ENCODE measurements at regions not wholly inside any gene's neighbourhood (a gene's known extent, or its start where the extent isn't known, plus 50 kb on each side); places are given as distances from the start of the nearest gene placed in this dataset.

DNA sequence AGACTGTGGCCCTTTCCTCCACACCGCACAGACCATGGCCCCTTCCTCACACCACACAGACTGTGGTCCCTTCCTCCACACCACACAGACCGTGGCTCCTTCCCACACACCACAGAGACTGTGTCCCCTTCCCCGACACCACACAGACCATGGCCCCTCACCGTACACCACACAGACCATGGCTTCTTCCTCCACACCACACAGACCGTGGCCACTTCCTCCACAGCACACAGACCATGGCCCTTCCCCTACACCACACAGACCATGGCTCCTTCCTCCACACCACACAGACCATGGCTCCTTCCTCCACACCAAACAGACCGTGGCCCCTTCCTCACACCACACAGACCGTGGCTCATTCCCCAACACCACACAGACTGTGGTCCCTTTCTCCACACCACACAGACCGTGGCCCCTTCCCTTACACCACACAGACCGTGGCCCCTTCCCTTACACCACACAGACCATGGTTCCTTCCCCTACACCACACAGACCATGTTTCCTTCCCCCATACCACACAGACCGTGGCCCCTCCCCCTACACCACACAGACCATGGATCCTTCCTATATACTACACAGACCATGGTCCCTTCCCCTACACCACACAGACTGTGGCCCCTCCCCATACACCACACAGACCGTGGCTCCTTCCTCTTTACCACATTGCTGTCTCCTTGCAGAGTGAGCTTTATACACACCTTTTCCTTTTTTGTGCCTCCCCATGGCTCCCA lies 297.5 kb upstream of the FOXF1 start:
- TF ChIP-seq, protein P1, sequence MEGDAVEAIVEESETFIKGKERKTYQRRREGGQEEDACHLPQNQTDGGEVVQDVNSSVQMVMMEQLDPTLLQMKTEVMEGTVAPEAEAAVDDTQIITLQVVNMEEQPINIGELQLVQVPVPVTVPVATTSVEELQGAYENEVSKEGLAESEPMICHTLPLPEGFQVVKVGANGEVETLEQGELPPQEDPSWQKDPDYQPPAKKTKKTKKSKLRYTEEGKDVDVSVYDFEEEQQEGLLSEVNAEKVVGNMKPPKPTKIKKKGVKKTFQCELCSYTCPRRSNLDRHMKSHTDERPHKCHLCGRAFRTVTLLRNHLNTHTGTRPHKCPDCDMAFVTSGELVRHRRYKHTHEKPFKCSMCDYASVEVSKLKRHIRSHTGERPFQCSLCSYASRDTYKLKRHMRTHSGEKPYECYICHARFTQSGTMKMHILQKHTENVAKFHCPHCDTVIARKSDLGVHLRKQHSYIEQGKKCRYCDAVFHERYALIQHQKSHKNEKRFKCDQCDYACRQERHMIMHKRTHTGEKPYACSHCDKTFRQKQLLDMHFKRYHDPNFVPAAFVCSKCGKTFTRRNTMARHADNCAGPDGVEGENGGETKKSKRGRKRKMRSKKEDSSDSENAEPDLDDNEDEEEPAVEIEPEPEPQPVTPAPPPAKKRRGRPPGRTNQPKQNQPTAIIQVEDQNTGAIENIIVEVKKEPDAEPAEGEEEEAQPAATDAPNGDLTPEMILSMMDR (IDR thresholded peaks at IDR 0.05; ENCODE audit: extremely low read depth, insufficient read depth, missing control alignments), result no peak
- no peak for DNase-seq (ENCODE audit: low spot score)
- in situ Hi-C loops (cut with MboI; ENCODE audit: low pct_unique_long_range_greater_than_20kb, low sequenced_read_pairs, unreplicated experiment), result no loop called here

- TF ChIP-seq, protein P1 (IDR thresholded peaks at IDR 0.05; ENCODE audit: extremely low read depth, insufficient read depth, missing control alignments), result no peak
- in situ Hi-C loops (cut with MboI; ENCODE audit: low pct_unique_long_range_greater_than_20kb, low sequenced_read_pairs, unreplicated experiment), result no loop called here
- DNase-seq (ENCODE audit: low spot score), result no peak
Observed at GRCh38 chr16:86213437-86214205, 296.7 kb upstream of the FOXF1 start.

- no peak for DNase-seq (ENCODE audit: low spot score)
- in situ Hi-C loops (cut with MboI; ENCODE audit: low pct_unique_long_range_greater_than_20kb, low sequenced_read_pairs, unreplicated experiment), result no loop called here
- TF ChIP-seq, protein P1 (IDR thresholded peaks at IDR 0.05; ENCODE audit: extremely low read depth, insufficient read depth, missing control alignments), result no peak
Observed at GRCh38 chr16:86214326-86215232, 295.7 kb upstream of the FOXF1 start.

GRCh38 chr16:86215233-86215978 lies 294.9 kb upstream of the FOXF1 start:
- in situ Hi-C loops (cut with MboI; ENCODE audit: low pct_unique_long_range_greater_than_20kb, low sequenced_read_pairs, unreplicated experiment), result no loop called here
- TF ChIP-seq, protein P1 (IDR thresholded peaks at IDR 0.05; ENCODE audit: extremely low read depth, insufficient read depth, missing control alignments), result no peak
- no peak for DNase-seq (ENCODE audit: low spot score)

- DNase-seq (ENCODE audit: low spot score), result no peak
- in situ Hi-C loops (cut with MboI; ENCODE audit: low pct_unique_long_range_greater_than_20kb, low sequenced_read_pairs, unreplicated experiment), result no loop called here
- TF ChIP-seq, protein P1 (IDR thresholded peaks at IDR 0.05; ENCODE audit: extremely low read depth, insufficient read depth, missing control alignments), result no peak
Observed at GRCh38 chr16:86215979-86216585, 294.2 kb upstream of the FOXF1 start.

All from GM13977 (cell line).